ENCODE measurements at regions not wholly inside any gene's neighbourhood (a gene's known extent, or its start where the extent isn't known, plus 50 kb on each side); places are given as distances from the start of the nearest gene placed in this dataset.

DNA sequence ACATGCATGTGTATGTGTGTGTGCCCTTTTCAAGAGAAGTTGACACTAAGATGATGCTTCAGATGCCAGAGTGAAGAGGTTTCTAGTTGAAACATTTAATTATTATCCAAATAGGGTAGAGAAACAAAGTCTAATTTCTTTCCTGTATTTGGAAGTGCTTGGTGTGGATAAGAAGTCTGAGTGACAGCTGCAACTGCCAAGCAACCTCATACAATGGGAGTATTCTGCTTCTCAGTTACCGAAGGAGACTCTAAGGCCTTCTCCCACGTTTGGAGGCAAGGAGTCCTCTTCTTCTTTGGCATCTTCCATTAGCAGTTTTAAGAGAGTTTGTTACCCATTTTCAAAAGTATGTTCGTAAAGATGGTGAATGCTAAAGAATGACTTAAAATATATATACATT is 82.4 kb downstream of the HDGFL1 start:
- TF ChIP-seq, protein P1, sequence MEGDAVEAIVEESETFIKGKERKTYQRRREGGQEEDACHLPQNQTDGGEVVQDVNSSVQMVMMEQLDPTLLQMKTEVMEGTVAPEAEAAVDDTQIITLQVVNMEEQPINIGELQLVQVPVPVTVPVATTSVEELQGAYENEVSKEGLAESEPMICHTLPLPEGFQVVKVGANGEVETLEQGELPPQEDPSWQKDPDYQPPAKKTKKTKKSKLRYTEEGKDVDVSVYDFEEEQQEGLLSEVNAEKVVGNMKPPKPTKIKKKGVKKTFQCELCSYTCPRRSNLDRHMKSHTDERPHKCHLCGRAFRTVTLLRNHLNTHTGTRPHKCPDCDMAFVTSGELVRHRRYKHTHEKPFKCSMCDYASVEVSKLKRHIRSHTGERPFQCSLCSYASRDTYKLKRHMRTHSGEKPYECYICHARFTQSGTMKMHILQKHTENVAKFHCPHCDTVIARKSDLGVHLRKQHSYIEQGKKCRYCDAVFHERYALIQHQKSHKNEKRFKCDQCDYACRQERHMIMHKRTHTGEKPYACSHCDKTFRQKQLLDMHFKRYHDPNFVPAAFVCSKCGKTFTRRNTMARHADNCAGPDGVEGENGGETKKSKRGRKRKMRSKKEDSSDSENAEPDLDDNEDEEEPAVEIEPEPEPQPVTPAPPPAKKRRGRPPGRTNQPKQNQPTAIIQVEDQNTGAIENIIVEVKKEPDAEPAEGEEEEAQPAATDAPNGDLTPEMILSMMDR (IDR thresholded peaks at IDR 0.05 in 2 of 3, conservative IDR thresholded peaks at IDR 0.05 in 1 of 3; ENCODE audit: borderline replicate concordance in 1 of 3, insufficient read depth in 1 of 3, low read depth in 2 of 3, low read length in 2 of 3): no peak
- no peak for TF ChIP-seq EZH2phosphoT487 (IDR thresholded peaks at IDR 0.05; ENCODE audit: borderline replicate concordance)
- no peak for TF ChIP-seq CEBPB (IDR thresholded peaks at IDR 0.05; ENCODE audit: low read depth)
- TF ChIP-seq EZH2 (IDR thresholded peaks at IDR 0.05): no peak
- no peak for TF ChIP-seq POLR2A (IDR thresholded peaks at IDR 0.05; ENCODE audit: borderline replicate concordance, extremely low read depth, insufficient read depth, insufficient read length)
- no peak for TF ChIP-seq FOSL1 (IDR thresholded peaks at IDR 0.05; ENCODE audit: low read depth)
- no peak for TF ChIP-seq SP1 (IDR thresholded peaks at IDR 0.05; ENCODE audit: low read depth)
- TF ChIP-seq, protein P2, sequence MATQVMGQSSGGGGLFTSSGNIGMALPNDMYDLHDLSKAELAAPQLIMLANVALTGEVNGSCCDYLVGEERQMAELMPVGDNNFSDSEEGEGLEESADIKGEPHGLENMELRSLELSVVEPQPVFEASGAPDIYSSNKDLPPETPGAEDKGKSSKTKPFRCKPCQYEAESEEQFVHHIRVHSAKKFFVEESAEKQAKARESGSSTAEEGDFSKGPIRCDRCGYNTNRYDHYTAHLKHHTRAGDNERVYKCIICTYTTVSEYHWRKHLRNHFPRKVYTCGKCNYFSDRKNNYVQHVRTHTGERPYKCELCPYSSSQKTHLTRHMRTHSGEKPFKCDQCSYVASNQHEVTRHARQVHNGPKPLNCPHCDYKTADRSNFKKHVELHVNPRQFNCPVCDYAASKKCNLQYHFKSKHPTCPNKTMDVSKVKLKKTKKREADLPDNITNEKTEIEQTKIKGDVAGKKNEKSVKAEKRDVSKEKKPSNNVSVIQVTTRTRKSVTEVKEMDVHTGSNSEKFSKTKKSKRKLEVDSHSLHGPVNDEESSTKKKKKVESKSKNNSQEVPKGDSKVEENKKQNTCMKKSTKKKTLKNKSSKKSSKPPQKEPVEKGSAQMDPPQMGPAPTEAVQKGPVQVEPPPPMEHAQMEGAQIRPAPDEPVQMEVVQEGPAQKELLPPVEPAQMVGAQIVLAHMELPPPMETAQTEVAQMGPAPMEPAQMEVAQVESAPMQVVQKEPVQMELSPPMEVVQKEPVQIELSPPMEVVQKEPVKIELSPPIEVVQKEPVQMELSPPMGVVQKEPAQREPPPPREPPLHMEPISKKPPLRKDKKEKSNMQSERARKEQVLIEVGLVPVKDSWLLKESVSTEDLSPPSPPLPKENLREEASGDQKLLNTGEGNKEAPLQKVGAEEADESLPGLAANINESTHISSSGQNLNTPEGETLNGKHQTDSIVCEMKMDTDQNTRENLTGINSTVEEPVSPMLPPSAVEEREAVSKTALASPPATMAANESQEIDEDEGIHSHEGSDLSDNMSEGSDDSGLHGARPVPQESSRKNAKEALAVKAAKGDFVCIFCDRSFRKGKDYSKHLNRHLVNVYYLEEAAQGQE (IDR thresholded peaks at IDR 0.05; ENCODE audit: low read depth): no peak
- no peak for TF ChIP-seq SIN3A (IDR thresholded peaks at IDR 0.05; ENCODE audit: low read depth)
- TF ChIP-seq, protein P3, sequence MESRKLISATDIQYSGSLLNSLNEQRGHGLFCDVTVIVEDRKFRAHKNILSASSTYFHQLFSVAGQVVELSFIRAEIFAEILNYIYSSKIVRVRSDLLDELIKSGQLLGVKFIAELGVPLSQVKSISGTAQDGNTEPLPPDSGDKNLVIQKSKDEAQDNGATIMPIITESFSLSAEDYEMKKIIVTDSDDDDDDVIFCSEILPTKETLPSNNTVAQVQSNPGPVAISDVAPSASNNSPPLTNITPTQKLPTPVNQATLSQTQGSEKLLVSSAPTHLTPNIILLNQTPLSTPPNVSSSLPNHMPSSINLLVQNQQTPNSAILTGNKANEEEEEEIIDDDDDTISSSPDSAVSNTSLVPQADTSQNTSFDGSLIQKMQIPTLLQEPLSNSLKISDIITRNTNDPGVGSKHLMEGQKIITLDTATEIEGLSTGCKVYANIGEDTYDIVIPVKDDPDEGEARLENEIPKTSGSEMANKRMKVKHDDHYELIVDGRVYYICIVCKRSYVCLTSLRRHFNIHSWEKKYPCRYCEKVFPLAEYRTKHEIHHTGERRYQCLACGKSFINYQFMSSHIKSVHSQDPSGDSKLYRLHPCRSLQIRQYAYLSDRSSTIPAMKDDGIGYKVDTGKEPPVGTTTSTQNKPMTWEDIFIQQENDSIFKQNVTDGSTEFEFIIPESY (IDR thresholded peaks at IDR 0.05; ENCODE audit: extremely low read depth, insufficient replicate concordance, low read length): no peak
